Heart right ventricle (tissue), 16 donors: ENCODE measurements at regions not wholly inside any gene's neighbourhood (a gene's known extent, or its start where the extent isn't known, plus 50 kb on each side); places are given as distances from the start of the nearest gene placed in this dataset.

ENCODE experiments used
- ATAC-seq, 8 donors: fragments of 200-7000 bp; cut with Tn5 transposase; one replicate each; pipeline ENCODE4 v1.9.1; 2020; ENCODE audit warnings: mild to moderate bottlenecking in 8 of 8, moderate library complexity in 8 of 8, moderate number of reproducible peaks in 1 of 8
- DNase-seq, 2 donors: peaks; one replicate each; pipeline ENCODE4 v3.0.0-alpha.2; 2020
- H3K27ac ChIP-seq, 10 donors: fragments of 200-600 bp; sonication (generic) in 2 of 10; one replicate each; pipeline versions ENCODE4 v1.5.0 to v1.8.0; 2020 to 2022; ENCODE audit warnings: mild to moderate bottlenecking in 3 of 10
- H3K27me3 ChIP-seq, 7 donors: fragments of 200-600 bp; one replicate each; pipeline ENCODE4 v1.8.0; 2021 to 2022; ENCODE audit warnings: mild to moderate bottlenecking in 2 of 7
- H3K36me3 ChIP-seq, 9 donors: fragments of 200-600 bp; sonication (generic) in 1 of 9; one replicate each; pipeline versions ENCODE4 v1.5.0 to v1.8.0; 2020 to 2022; ENCODE audit warnings: mild to moderate bottlenecking in 2 of 9
- H3K4me1 ChIP-seq, 9 donors: fragments of 200-600 bp; sonication (generic) in 1 of 9; one replicate each; pipeline versions ENCODE4 v1.5.0 to v1.8.0; 2020 to 2022; ENCODE audit warnings: mild to moderate bottlenecking in 4 of 9
- H3K4me3 ChIP-seq, 10 donors: fragments of 200-600 bp; sonication (generic) in 2 of 10; one replicate each; pipeline versions ENCODE4 v1.5.0 to v1.8.0; 2020 to 2022; ENCODE audit warnings: mild to moderate bottlenecking in 7 of 10, moderate library complexity in 2 of 10
- H3K9me3 ChIP-seq, 11 donors: fragments of 200-600 bp in 10 of 11; sonication (generic) in 2 of 11; one replicate each; pipeline versions ENCODE4 v1.5.0 to v1.8.0; 2013 to 2022; ENCODE audit warnings: mild to moderate bottlenecking in 2 of 11, control low read depth in 1 of 11, moderate library complexity in 1 of 11
- CTCF ChIP-seq, 9 donors: fragments of 200-600 bp; sonication (generic) in 2 of 9; IDR thresholded peaks; one replicate each; pipeline versions ENCODE4 v1.5.0 to v1.8.0; 2021 to 2022; ENCODE audit warnings: antibody characterized with exemption in 9 of 9, mild to moderate bottlenecking in 5 of 9, moderate library complexity in 1 of 9
- WGBS, 2 donors: extraction: QIAGEN DNeasy Blood & Tissue Kit; methylation state at CpG; one replicate each; pipeline ENCODE4 v1.1.7; 2013; ENCODE audit warnings: inconsistent platforms in 1 of 2; 5-methylcytosine and 5-hydroxymethylcytosine counted together
- intact Hi-C, 10 donors: fragments of 100-400 bp; cut with DNase I; formaldehyde crosslinking; loops; one replicate each; pipeline versions ENCODE4 v1.11.1 to v1.14.2; 2022
- donor health status: Arrhythmogenic right ventricular cardiomyopathy.
- donor health status: ischemic (EF 13 %, LVEDD 7.1; RV severe dilation, severe dysfunction).
- donor health status: healthy with polysubstance abuse.
- donor health status: DM: no; HTN: yes; CAD: no.
- donor health status: DM: no; HTN: no; CAD: no.
- donor health status: ischemic (EF 25% LVEDD 6.9; RV normal size, moderate dysfunction).
- donor health status: ischemic (EF 25% LVEDD 5.7; RV mildly dilated, moderate dysfunction).
- donor health status: healthy.
- donor health status: DM: yes; HTN: yes; CAD: no.
- donor health status: Ischemic cardiomyopathy.
- donor health status: ischemic (EF 35%, LVEDD 5.7; RV mildly dilated, moderate dysfunction).
- donor health status: nonischemic (EF 11% LVEDD 7.7; RV severe dilation, severe dysfunction).
- donor health status: DM: yes; HTN: yes; CAD: no.
- donor health status: PGD.
- donor health status: ischemic (EF 29% LVEDD 5.4; RV normal size, mild dysfunction).
- donor health status: nonischemic (EF 23%, LVEDD 6.1; RV moderate dilation, normal function).

DNA sequence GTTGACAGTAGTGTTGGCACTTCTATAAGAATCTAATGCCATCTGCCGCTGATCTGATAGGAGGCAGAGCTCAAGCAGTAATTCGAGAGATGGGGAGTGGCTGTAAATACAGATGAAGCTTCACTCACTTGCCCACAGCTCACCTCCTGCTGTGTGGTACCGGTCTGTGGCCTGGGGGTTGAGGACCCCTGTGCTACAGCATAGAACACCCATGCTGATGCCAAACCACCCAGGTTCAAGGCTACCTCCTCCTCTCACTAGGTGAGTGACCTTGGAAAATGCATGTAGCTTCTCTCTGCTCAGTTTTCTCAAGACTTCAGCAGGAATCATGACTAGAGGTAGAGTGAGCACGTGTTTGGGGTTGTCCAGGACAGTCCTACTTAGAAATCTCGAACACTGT lies 263.4 kb downstream of the SH3BP4 start:
- no peaks in the 10 kb centered on the region for H3K36me3 ChIP-seq
- H3K27ac ChIP-seq: no peak overlapping the region
- no peak for ATAC-seq
- TF ChIP-seq CTCF (IDR thresholded peaks at IDR 0.05): no peak
- H3K27me3 ChIP-seq: peaks cover 0 to 12% (median 6%) of the 10 kb centered on the region in 7 donors
- H3K4me1 ChIP-seq: no peaks in the 10 kb centered on the region
- H3K9me3 ChIP-seq: no peaks in the 10 kb centered on the region
- WGBS, 2 donors: 69 to 84% methylated on average over 5 of the region's 5 CpGs
- intact Hi-C loops: no loop called here
- DNase-seq: no peak
- H3K4me3 ChIP-seq: no peak overlapping the region

GRCh38 chr2:235216901-235217300 lies 265.1 kb downstream of the SH3BP4 start:
- H3K36me3 ChIP-seq: no peaks in the 10 kb centered on the region
- DNase-seq: no peak
- H3K9me3 ChIP-seq: no peaks in the 10 kb centered on the region
- H3K27ac ChIP-seq: no peak overlapping the region
- intact Hi-C loops: no loop called here
- no peaks in the 10 kb centered on the region for H3K4me1 ChIP-seq
- no peak for ATAC-seq
- no peak overlapping the region for H3K4me3 ChIP-seq
- H3K27me3 ChIP-seq: peaks cover 0 to 17% (median 6%) of the 10 kb centered on the region in 7 donors
- WGBS, 2 donors: 49 to 69% methylated on average over 3 of the region's 3 CpGs
- no peak for TF ChIP-seq CTCF (IDR thresholded peaks at IDR 0.05)

DNA sequence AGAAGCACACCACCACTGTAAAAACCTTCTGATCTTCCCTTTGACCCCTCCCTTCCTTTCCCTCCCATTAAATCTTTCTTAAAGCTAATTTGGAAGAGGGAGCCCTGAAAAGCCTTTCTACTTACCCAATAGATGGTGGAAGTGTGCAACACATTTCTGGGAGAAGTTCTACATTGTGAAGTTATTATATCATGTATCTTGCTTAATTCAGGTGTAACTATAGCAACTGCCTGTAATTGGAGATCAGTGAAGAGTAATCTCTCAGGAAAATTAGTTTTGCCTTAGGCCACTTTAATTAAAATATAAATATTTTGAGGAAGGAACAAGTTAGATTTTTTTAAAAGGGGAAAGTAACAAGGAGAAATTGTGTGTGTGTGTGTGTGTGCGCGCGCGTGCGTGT lies 266.0 kb downstream of the SH3BP4 start:
- 70 to 91% methylated on average over 5 of the region's 5 CpGs for WGBS, 2 donors

DNA sequence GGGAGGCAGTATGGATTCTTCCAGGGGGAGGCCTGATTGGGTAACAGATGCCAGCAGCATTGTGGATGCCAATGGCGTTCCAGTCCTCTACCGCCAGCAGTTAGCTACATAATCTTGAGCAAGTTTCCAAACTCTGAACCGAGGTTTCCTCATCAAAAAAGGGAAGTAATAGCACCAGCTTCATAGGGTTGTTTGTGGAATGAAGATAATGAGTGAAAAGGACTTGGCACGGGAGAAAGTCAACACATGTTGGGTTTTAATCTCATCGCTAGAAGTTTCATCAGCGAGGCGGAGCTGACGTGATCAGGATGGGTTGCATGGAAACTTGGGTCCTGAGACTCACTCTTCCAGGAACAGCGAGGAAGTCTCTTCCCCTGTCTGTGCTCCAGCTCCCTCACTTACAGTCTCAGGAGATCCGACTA lies 266.7 kb downstream of the SH3BP4 start:
- WGBS, 2 donors: 66 to 78% methylated on average over 10 of the region's 10 CpGs
- peaks cover 0 to 2% (median 0%) of the 10 kb centered on the region in 11 donors for H3K9me3 ChIP-seq
- no peaks in the 10 kb centered on the region for H3K4me1 ChIP-seq
- ATAC-seq (peak in 5 of 8 donors; percentile 29 to 89 (median 62)), DNase-seq (peak in 1 of 2 donors; percentile 12)
- H3K27me3 ChIP-seq: peaks cover 0 to 15% (median 0%) of the 10 kb centered on the region in 7 donors
- no peak for TF ChIP-seq CTCF (IDR thresholded peaks at IDR 0.05)
- H3K36me3 ChIP-seq: no peaks in the 10 kb centered on the region
- intact Hi-C loops: no loop called here
- H3K4me3 ChIP-seq: no peak overlapping the region
- H3K27ac ChIP-seq: peak overlapping the region in 1 of 10 donors; percentile 45

More for the DNA sequence above, 266.0 kb downstream of the SH3BP4 start:
- no peaks in the 10 kb centered on the region for H3K36me3 ChIP-seq
- H3K9me3 ChIP-seq: no peaks in the 10 kb centered on the region
- H3K27me3 ChIP-seq: peaks cover 0 to 17% (median 6%) of the 10 kb centered on the region in 7 donors
- no peak for TF ChIP-seq CTCF (IDR thresholded peaks at IDR 0.05)
- no peak overlapping the region for H3K4me3 ChIP-seq
- H3K27ac ChIP-seq: no peak overlapping the region
- DNase-seq (no peak), ATAC-seq (no peak)
- H3K4me1 ChIP-seq: no peaks in the 10 kb centered on the region
- intact Hi-C loops: no loop called here
